ENCODE measurements at regions not wholly inside any gene's neighbourhood (a gene's known extent, or its start where the extent isn't known, plus 50 kb on each side); places are given as distances from the start of the nearest gene placed in this dataset.

DNA sequence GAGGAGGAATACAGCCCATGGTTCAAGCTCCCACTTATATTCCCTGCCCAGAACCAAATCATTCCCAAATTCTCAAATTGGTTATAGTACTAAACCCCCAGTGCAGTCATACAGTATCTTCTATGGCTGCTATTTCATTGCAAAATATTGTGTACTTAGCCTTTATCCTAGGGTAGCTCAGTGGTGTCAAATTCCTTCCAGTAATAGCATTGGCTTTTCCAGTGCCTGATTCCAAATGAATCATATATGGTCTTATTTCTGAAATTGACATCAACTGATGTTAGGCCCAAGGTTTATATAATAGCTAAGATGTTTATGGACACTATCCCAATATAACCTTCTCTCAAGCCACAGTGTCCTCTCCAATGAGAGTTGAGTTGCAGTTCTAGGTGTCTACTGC lies 256.7 kb downstream of the NDUFS4 start:
- no peak for DNase-seq (ENCODE audit: low spot score)
- Mint-ChIP-seq H3K27me3 (ENCODE audit: low read depth) (no peaks in the 10 kb centered on the region), H3K27ac (no peak overlapping the region), H3K4me3 (no peak overlapping the region), H3K4me1 (peaks cover 19% of the 10 kb centered on the region), H3K9me3 (no peaks in the 10 kb centered on the region; the same call in 1 of the 2 replicates), H3K36me3 (no peaks in the 10 kb centered on the region)
- TF ChIP-seq ZNF138 (CRISPR knock-in tag; conservative IDR thresholded peaks at IDR 0.05), result no peak
- TF ChIP-seq, protein P1, sequence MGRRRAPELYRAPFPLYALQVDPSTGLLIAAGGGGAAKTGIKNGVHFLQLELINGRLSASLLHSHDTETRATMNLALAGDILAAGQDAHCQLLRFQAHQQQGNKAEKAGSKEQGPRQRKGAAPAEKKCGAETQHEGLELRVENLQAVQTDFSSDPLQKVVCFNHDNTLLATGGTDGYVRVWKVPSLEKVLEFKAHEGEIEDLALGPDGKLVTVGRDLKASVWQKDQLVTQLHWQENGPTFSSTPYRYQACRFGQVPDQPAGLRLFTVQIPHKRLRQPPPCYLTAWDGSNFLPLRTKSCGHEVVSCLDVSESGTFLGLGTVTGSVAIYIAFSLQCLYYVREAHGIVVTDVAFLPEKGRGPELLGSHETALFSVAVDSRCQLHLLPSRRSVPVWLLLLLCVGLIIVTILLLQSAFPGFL (CRISPR knock-in tag; IDR thresholded peaks at IDR 0.05; ENCODE audit: borderline replicate concordance), result no peak
- TF ChIP-seq, protein P2, sequence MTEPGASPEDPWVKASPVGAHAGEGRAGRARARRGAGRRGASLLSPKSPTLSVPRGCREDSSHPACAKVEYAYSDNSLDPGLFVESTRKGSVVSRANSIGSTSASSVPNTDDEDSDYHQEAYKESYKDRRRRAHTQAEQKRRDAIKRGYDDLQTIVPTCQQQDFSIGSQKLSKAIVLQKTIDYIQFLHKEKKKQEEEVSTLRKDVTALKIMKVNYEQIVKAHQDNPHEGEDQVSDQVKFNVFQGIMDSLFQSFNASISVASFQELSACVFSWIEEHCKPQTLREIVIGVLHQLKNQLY (CRISPR knock-in tag; IDR thresholded peaks at IDR 0.05), result no peak
- TF ChIP-seq TEAD4 (CRISPR knock-in tag; IDR thresholded peaks at IDR 0.05), result no peak
- TF ChIP-seq, protein P3, sequence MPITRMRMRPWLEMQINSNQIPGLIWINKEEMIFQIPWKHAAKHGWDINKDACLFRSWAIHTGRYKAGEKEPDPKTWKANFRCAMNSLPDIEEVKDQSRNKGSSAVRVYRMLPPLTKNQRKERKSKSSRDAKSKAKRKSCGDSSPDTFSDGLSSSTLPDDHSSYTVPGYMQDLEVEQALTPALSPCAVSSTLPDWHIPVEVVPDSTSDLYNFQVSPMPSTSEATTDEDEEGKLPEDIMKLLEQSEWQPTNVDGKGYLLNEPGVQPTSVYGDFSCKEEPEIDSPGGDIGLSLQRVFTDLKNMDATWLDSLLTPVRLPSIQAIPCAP (CRISPR knock-in tag; IDR thresholded peaks at IDR 0.05), result no peak
- no peak for TF ChIP-seq OVOL2 (CRISPR knock-in tag; IDR thresholded peaks at IDR 0.05; ENCODE audit: borderline replicate concordance)
- TF ChIP-seq ELF4 (CRISPR knock-in tag; IDR thresholded peaks at IDR 0.05; ENCODE audit: low read depth), result no peak
- TF ChIP-seq, protein P4, sequence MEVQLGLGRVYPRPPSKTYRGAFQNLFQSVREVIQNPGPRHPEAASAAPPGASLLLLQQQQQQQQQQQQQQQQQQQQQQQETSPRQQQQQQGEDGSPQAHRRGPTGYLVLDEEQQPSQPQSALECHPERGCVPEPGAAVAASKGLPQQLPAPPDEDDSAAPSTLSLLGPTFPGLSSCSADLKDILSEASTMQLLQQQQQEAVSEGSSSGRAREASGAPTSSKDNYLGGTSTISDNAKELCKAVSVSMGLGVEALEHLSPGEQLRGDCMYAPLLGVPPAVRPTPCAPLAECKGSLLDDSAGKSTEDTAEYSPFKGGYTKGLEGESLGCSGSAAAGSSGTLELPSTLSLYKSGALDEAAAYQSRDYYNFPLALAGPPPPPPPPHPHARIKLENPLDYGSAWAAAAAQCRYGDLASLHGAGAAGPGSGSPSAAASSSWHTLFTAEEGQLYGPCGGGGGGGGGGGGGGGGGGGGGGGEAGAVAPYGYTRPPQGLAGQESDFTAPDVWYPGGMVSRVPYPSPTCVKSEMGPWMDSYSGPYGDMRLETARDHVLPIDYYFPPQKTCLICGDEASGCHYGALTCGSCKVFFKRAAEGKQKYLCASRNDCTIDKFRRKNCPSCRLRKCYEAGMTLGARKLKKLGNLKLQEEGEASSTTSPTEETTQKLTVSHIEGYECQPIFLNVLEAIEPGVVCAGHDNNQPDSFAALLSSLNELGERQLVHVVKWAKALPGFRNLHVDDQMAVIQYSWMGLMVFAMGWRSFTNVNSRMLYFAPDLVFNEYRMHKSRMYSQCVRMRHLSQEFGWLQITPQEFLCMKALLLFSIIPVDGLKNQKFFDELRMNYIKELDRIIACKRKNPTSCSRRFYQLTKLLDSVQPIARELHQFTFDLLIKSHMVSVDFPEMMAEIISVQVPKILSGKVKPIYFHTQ (CRISPR knock-in tag; IDR thresholded peaks at IDR 0.05), result no peak
- no peak for TF ChIP-seq CREM (CRISPR knock-in tag; IDR thresholded peaks at IDR 0.05)
- TF ChIP-seq, protein P5, sequence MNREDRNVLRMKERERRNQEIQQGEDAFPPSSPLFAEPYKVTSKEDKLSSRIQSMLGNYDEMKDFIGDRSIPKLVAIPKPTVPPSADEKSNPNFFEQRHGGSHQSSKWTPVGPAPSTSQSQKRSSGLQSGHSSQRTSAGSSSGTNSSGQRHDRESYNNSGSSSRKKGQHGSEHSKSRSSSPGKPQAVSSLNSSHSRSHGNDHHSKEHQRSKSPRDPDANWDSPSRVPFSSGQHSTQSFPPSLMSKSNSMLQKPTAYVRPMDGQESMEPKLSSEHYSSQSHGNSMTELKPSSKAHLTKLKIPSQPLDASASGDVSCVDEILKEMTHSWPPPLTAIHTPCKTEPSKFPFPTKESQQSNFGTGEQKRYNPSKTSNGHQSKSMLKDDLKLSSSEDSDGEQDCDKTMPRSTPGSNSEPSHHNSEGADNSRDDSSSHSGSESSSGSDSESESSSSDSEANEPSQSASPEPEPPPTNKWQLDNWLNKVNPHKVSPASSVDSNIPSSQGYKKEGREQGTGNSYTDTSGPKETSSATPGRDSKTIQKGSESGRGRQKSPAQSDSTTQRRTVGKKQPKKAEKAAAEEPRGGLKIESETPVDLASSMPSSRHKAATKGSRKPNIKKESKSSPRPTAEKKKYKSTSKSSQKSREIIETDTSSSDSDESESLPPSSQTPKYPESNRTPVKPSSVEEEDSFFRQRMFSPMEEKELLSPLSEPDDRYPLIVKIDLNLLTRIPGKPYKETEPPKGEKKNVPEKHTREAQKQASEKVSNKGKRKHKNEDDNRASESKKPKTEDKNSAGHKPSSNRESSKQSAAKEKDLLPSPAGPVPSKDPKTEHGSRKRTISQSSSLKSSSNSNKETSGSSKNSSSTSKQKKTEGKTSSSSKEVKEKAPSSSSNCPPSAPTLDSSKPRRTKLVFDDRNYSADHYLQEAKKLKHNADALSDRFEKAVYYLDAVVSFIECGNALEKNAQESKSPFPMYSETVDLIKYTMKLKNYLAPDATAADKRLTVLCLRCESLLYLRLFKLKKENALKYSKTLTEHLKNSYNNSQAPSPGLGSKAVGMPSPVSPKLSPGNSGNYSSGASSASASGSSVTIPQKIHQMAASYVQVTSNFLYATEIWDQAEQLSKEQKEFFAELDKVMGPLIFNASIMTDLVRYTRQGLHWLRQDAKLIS (CRISPR knock-in tag; IDR thresholded peaks at IDR 0.05; ENCODE audit: borderline replicate concordance), result no peak
- TF ChIP-seq MYBL2 (CRISPR knock-in tag; IDR thresholded peaks at IDR 0.05), result no peak
- TF ChIP-seq NFE2L1 (CRISPR knock-in tag; IDR thresholded peaks at IDR 0.05), result no peak
- TF ChIP-seq RELA (CRISPR knock-in tag; IDR thresholded peaks at IDR 0.05; ENCODE audit: borderline replicate concordance), result no peak
- TF ChIP-seq, protein P6, sequence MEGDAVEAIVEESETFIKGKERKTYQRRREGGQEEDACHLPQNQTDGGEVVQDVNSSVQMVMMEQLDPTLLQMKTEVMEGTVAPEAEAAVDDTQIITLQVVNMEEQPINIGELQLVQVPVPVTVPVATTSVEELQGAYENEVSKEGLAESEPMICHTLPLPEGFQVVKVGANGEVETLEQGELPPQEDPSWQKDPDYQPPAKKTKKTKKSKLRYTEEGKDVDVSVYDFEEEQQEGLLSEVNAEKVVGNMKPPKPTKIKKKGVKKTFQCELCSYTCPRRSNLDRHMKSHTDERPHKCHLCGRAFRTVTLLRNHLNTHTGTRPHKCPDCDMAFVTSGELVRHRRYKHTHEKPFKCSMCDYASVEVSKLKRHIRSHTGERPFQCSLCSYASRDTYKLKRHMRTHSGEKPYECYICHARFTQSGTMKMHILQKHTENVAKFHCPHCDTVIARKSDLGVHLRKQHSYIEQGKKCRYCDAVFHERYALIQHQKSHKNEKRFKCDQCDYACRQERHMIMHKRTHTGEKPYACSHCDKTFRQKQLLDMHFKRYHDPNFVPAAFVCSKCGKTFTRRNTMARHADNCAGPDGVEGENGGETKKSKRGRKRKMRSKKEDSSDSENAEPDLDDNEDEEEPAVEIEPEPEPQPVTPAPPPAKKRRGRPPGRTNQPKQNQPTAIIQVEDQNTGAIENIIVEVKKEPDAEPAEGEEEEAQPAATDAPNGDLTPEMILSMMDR (IDR thresholded peaks at IDR 0.05), result no peak
- TF ChIP-seq, protein P7, sequence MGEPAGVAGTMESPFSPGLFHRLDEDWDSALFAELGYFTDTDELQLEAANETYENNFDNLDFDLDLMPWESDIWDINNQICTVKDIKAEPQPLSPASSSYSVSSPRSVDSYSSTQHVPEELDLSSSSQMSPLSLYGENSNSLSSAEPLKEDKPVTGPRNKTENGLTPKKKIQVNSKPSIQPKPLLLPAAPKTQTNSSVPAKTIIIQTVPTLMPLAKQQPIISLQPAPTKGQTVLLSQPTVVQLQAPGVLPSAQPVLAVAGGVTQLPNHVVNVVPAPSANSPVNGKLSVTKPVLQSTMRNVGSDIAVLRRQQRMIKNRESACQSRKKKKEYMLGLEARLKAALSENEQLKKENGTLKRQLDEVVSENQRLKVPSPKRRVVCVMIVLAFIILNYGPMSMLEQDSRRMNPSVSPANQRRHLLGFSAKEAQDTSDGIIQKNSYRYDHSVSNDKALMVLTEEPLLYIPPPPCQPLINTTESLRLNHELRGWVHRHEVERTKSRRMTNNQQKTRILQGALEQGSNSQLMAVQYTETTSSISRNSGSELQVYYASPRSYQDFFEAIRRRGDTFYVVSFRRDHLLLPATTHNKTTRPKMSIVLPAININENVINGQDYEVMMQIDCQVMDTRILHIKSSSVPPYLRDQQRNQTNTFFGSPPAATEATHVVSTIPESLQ (CRISPR knock-in tag; IDR thresholded peaks at IDR 0.05), result no peak
- ChIA-PET POLR2A (no interaction called here), CTCF (no interaction called here)
- no peak for ATAC-seq

All from WTC11 (cell line).